ENCODE measurements at regions not wholly inside any gene's neighbourhood (a gene's known extent, or its start where the extent isn't known, plus 50 kb on each side); places are given as distances from the start of the nearest gene placed in this dataset.

DNA sequence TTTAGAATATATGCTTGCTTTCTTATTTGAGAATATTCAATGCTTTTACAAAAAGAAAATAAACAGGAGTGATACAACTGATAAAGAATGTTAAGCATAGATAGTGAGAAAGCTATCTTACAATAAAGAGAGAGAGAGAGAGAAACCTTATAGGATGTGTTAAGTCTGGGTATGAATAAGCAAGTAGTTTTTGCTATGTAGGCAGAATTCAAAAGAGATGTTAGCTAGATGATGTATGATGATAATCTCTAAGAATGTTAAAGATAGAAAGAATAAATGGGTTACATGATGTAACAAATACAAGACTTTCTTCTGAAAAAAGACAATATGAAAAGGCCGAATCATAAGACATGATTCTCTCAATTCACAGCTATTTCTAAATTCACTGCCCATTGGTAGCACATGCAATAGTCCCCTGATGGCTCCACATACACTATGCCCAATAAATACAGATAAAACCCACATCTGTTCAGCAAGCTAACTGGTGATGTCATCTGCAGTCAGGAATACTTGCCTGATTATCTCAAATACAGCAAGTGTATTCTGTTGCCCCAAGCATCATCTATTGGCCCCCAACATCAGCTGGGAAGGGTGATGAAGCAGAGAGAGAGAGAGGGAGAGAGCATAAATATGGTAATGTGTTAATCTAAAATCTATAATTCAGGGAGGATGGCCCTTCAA, 169.2 kb upstream of the LYSMD4 start:
- TF ChIP-seq POLR2A (conservative IDR thresholded peaks at IDR 0.05) (no peak), MXI1 (IDR thresholded peaks at IDR 0.05; ENCODE audit: low read depth, low read length) (no peak)
